IPS DF 19.7 (cell line): ENCODE measurements at regions not wholly inside any gene's neighbourhood (a gene's known extent, or its start where the extent isn't known, plus 50 kb on each side); places are given as distances from the start of the nearest gene placed in this dataset.
A peak's percentile ranks its signal among the peaks of the same experiment; 100 is the strongest.

ENCODE experiments used
- DNase-seq: peaks from one replicate; pipeline ENCODE4 v3.0.0-alpha.2; 2013; ENCODE audit warnings: low read depth, low spot score

GRCh38 chr12:77723308-77723707 is 107.4 kb upstream of the NAV3 start:
- no peak for DNase-seq

GRCh38 chr12:77722536-77722935 is 108.2 kb upstream of the NAV3 start:
- no peak for DNase-seq

- no peak for DNase-seq
Measured at GRCh38 chr12:77720258-77720657, 110.4 kb upstream of the NAV3 start.

- no peak for DNase-seq
Measured at GRCh38 chr12:77710209-77710608, 120.5 kb upstream of the NAV3 start.

- DNase-seq, result no peak
Measured at GRCh38 chr12:77697126-77697525, 133.6 kb upstream of the NAV3 start.

- no peak for DNase-seq
Measured at GRCh38 chr12:77696183-77696582, 134.5 kb upstream of the NAV3 start.

GRCh38 chr12:77689510-77690086 is 141.1 kb upstream of the NAV3 start:
- DNase-seq, result no peak

GRCh38 chr12:77687321-77687720 is 143.4 kb upstream of the NAV3 start:
- DNase-seq, result no peak

GRCh38 chr12:77686760-77687159 is 143.9 kb upstream of the NAV3 start:
- no peak for DNase-seq

GRCh38 chr12:77685901-77686300 is 144.8 kb upstream of the NAV3 start:
- DNase-seq, result no peak

- peak; percentile 25 for DNase-seq
Measured at GRCh38 chr12:77685112-77685511, 145.6 kb upstream of the NAV3 start.

GRCh38 chr12:77682488-77682887 is 148.2 kb upstream of the NAV3 start:
- no peak for DNase-seq

GRCh38 chr12:77681726-77682125 is 149.0 kb upstream of the NAV3 start:
- DNase-seq, result no peak

- DNase-seq, result no peak
Measured at GRCh38 chr12:77679686-77680085, 151.0 kb upstream of the NAV3 start.

- DNase-seq, result no peak
Measured at GRCh38 chr12:77678621-77679020, 152.1 kb upstream of the NAV3 start.

- no peak for DNase-seq
Measured at GRCh38 chr12:77667101-77667500, 163.6 kb upstream of the NAV3 start.

GRCh38 chr12:77648716-77649115 is 182.0 kb upstream of the NAV3 start:
- DNase-seq, result no peak

GRCh38 chr12:77645966-77646598 is 184.6 kb upstream of the NAV3 start:
- DNase-seq, result peak; percentile 42

- peak; percentile 76 for DNase-seq
Measured at GRCh38 chr12:77644915-77645605, 185.6 kb upstream of the NAV3 start.

GRCh38 chr12:77642246-77642645 is 188.4 kb upstream of the NAV3 start:
- DNase-seq, result no peak

- no peak for DNase-seq
Measured at GRCh38 chr12:77640356-77640755, 190.3 kb upstream of the NAV3 start.

GRCh38 chr12:77630790-77631445 is 199.8 kb upstream of the NAV3 start:
- no peak for DNase-seq

GRCh38 chr12:77630344-77630743 is 200.3 kb upstream of the NAV3 start:
- no peak for DNase-seq
